Mucosa of rectum (tissue), 2 donors: ENCODE measurements at regions not wholly inside any gene's neighbourhood (a gene's known extent, or its start where the extent isn't known, plus 50 kb on each side); places are given as distances from the start of the nearest gene placed in this dataset.

Experiments used
- H3K27ac ChIP-seq, 2 donors: one replicate each; pipeline ENCODE4 v1.7.0; 2013; ENCODE audit warnings: inconsistent platforms in 2 of 2, low read depth in 2 of 2, low read length in 2 of 2
- H3K27me3 ChIP-seq, 2 donors: one replicate each; pipeline ENCODE4 v1.7.0; 2013; ENCODE audit warnings: low read length in 2 of 2; ENCODE audit not compliant: control insufficient read depth in 2 of 2, insufficient read depth in 2 of 2
- H3K36me3 ChIP-seq, 2 donors: one replicate each; pipeline ENCODE4 v1.7.0; 2013; ENCODE audit warnings: low read length in 2 of 2; ENCODE audit not compliant: control insufficient read depth in 2 of 2, insufficient read depth in 2 of 2
- H3K4me1 ChIP-seq, 2 donors: one replicate each; pipeline ENCODE4 v1.7.0; 2013; ENCODE audit warnings: low read length in 2 of 2, mild to moderate bottlenecking in 1 of 2; ENCODE audit not compliant: control insufficient read depth in 2 of 2, insufficient read depth in 2 of 2
- H3K4me3 ChIP-seq, 2 donors: one replicate each; pipeline ENCODE4 v1.7.0; 2013; ENCODE audit warnings: low read length in 2 of 2
- H3K9ac ChIP-seq, 2 donors: one replicate each; pipeline ENCODE4 v1.7.0; 2013; ENCODE audit warnings: low read length in 2 of 2, low read depth in 1 of 2, mild to moderate bottlenecking in 1 of 2
- H3K9me3 ChIP-seq, 2 donors: one replicate each; pipeline ENCODE4 v1.7.0; 2013; ENCODE audit warnings: low read length in 2 of 2; ENCODE audit not compliant: control insufficient read depth in 2 of 2
- donor health status: healthy.
- donor health status: Normal muscosa, but diverticular disease.

GRCh38 chr3:163983940-163984339, 1094.4 kb downstream of the SI start:
- Histone ChIP-seq H3K27me3 (no peaks in the 10 kb centered on the region), H3K9me3 (no peaks in the 10 kb centered on the region), H3K4me1 (no peaks in the 10 kb centered on the region), H3K27ac (no peak overlapping the region), H3K4me3 (no peak overlapping the region), H3K36me3 (no peaks in the 10 kb centered on the region), H3K9ac (no peak overlapping the region)

GRCh38 chr3:163971861-163972260, 1106.4 kb downstream of the SI start:
- H3K36me3 ChIP-seq, result no peaks in the 10 kb centered on the region
- H3K4me3 ChIP-seq, result no peak overlapping the region
- no peaks in the 10 kb centered on the region for H3K27me3 ChIP-seq
- no peaks in the 10 kb centered on the region for H3K4me1 ChIP-seq
- no peaks in the 10 kb centered on the region for H3K9me3 ChIP-seq
- H3K9ac ChIP-seq, result no peak overlapping the region
- H3K27ac ChIP-seq, result no peak overlapping the region

DNA sequence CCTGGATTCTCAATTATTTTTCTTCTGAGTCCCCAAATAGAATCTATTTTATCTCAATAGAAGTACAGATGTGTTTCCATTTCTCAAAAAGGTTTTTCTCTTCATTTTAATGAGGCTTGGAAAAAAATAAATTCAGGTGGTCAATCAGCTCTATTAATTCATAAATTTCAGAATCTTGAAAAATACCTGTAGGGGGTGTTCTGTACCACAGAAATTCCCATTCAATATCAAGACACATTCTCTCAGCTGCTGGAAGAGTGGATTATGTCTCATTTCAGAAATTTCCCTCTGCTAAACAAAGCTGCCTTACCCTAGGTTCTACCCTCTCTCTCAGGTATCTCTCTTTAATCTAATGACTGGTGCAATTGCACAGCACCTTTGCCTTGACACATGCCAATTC, 1121.2 kb downstream of the SI start:
- H3K27ac ChIP-seq, result no peak overlapping the region
- H3K27me3 ChIP-seq, result no peaks in the 10 kb centered on the region
- H3K36me3 ChIP-seq, result no peaks in the 10 kb centered on the region
- H3K4me1 ChIP-seq, result no peaks in the 10 kb centered on the region
- no peaks in the 10 kb centered on the region for H3K9me3 ChIP-seq
- no peak overlapping the region for H3K4me3 ChIP-seq
- H3K9ac ChIP-seq, result no peak overlapping the region

GRCh38 chr3:163953526-163953925, 1124.8 kb downstream of the SI start:
- H3K4me3 ChIP-seq, result no peak overlapping the region
- H3K9me3 ChIP-seq, result no peaks in the 10 kb centered on the region
- H3K9ac ChIP-seq, result no peak overlapping the region
- H3K4me1 ChIP-seq, result no peaks in the 10 kb centered on the region
- no peaks in the 10 kb centered on the region for H3K27me3 ChIP-seq
- H3K27ac ChIP-seq, result no peak overlapping the region
- H3K36me3 ChIP-seq, result no peaks in the 10 kb centered on the region

GRCh38 chr3:163952499-163952898, 1125.8 kb downstream of the SI start:
- no peak overlapping the region for H3K27ac ChIP-seq
- H3K27me3 ChIP-seq, result no peaks in the 10 kb centered on the region
- H3K4me3 ChIP-seq, result no peak overlapping the region
- no peaks in the 10 kb centered on the region for H3K9me3 ChIP-seq
- no peaks in the 10 kb centered on the region for H3K4me1 ChIP-seq
- no peak overlapping the region for H3K9ac ChIP-seq
- H3K36me3 ChIP-seq, result no peaks in the 10 kb centered on the region

DNA sequence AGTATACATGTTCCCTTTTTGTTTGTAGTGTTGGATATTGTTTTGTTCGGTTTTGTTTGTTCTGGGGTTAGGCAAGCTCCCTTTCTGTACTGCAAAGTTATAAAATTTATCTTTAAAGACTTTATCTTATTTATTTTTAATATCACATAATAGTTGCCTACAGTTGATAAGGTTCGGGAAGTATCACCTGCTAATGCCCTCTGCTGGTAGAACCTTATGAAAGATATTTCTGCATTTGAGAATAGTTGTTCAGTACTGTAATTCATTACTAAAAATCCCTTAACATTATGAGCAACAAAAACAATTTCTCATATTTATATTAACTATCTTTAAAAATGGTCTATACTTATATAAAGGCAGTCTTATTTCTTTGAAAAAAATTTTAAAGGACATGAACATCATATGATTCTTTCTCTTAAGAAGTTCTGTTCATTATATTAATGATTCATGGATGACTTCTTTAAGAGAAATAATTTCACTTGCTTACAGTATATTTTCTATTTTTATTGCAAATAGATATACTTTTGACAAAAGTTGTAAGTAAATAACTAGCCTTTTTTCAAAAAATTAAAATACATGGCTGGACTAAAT, 1126.8 kb downstream of the SI start:
- Histone ChIP-seq H3K4me3 (no peak overlapping the region), H3K27ac (no peak overlapping the region), H3K36me3 (no peaks in the 10 kb centered on the region), H3K9me3 (no peaks in the 10 kb centered on the region), H3K27me3 (no peaks in the 10 kb centered on the region), H3K4me1 (no peaks in the 10 kb centered on the region), H3K9ac (no peak overlapping the region)

- H3K27ac ChIP-seq, result no peak overlapping the region
- no peak overlapping the region for H3K4me3 ChIP-seq
- no peaks in the 10 kb centered on the region for H3K9me3 ChIP-seq
- no peaks in the 10 kb centered on the region for H3K4me1 ChIP-seq
- no peaks in the 10 kb centered on the region for H3K27me3 ChIP-seq
- H3K9ac ChIP-seq, result no peak overlapping the region
- H3K36me3 ChIP-seq, result no peaks in the 10 kb centered on the region
These were observed 1131.5 kb downstream of the SI start for GRCh38 chr3:163946785-163947184.

DNA sequence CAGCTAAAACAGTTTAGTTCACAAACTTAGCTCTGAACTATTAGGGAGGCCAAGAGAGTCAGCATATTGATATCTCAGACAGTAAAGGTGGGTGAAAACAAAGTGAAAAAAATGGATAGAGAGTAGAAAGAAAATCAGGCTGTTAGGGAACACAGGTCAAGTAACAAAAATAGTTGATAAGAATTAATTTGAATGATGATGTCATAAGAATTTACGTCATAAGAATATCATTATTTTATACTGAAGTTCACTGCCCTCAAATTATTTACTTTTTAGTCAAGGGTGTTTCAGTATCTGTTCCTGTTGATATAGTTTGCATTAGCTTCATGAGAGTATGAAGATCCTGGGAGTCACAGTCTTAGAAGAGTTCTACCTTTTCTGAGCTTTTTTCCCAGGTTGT, 1134.6 kb downstream of the SI start:
- no peaks in the 10 kb centered on the region for H3K4me1 ChIP-seq
- H3K4me3 ChIP-seq, result no peak overlapping the region
- H3K27me3 ChIP-seq, result no peaks in the 10 kb centered on the region
- no peaks in the 10 kb centered on the region for H3K36me3 ChIP-seq
- H3K27ac ChIP-seq, result no peak overlapping the region
- no peaks in the 10 kb centered on the region for H3K9me3 ChIP-seq
- no peak overlapping the region for H3K9ac ChIP-seq

- Histone ChIP-seq H3K9me3 (no peaks in the 10 kb centered on the region), H3K9ac (no peak overlapping the region), H3K27ac (no peak overlapping the region), H3K4me1 (no peaks in the 10 kb centered on the region), H3K4me3 (no peak overlapping the region), H3K36me3 (no peaks in the 10 kb centered on the region), H3K27me3 (no peaks in the 10 kb centered on the region)
These were observed 1138.4 kb downstream of the SI start for GRCh38 chr3:163939926-163940325.

GRCh38 chr3:163936543-163936942, 1141.8 kb downstream of the SI start:
- Histone ChIP-seq H3K27me3 (no peaks in the 10 kb centered on the region), H3K36me3 (no peaks in the 10 kb centered on the region), H3K9me3 (no peaks in the 10 kb centered on the region), H3K4me1 (no peaks in the 10 kb centered on the region), H3K9ac (no peak overlapping the region), H3K27ac (no peak overlapping the region), H3K4me3 (no peak overlapping the region)

GRCh38 chr3:163935411-163935810, 1142.9 kb downstream of the SI start:
- no peak overlapping the region for H3K9ac ChIP-seq

More at GRCh38 chr3:163935411-163935810, 1142.9 kb downstream of the SI start:
- Histone ChIP-seq H3K9me3 (no peaks in the 10 kb centered on the region), H3K36me3 (no peaks in the 10 kb centered on the region), H3K27me3 (no peaks in the 10 kb centered on the region), H3K27ac (no peak overlapping the region), H3K4me3 (no peak overlapping the region), H3K4me1 (no peaks in the 10 kb centered on the region)
